ENCODE measurements at regions not wholly inside any gene's neighbourhood (a gene's known extent, or its start where the extent isn't known, plus 50 kb on each side); places are given as distances from the start of the nearest gene placed in this dataset.

DNA sequence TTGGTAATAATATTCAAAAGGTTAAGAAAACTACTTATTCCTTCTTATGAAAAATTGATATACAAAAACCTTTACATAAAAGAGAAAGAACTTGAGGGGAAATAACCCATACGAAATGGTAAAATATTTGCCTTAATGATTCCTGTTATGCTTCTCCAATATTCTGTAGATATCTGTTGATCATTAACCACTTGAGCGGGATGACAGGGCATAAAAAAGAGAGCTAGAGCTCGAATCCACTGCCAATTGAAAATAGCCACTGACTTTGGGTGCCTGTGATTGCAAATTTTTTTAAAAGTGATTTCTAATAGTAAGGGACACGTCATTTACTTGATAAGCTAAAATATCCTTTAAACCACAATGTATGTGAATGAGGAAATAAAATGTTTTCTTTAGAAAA, 188.1 kb downstream of the MOXD1 start:
- Histone ChIP-seq H3K36me3 (no peaks in the 10 kb centered on the region), H3K27me3 (replicated peaks; ENCODE audit: insufficient read depth) (no peaks in the 10 kb centered on the region), H3K27ac (no peak overlapping the region), H3K4me3 (no peak overlapping the region), H3K9me3 (no peaks in the 10 kb centered on the region), H3K4me1 (replicated peaks) (no peaks in the 10 kb centered on the region)
- DNase-seq (ENCODE audit: low spot score) = no peak
- intact Hi-C loops (cut with DNase I) = no loop called here
- TF ChIP-seq POLR2AphosphoS5 (IDR thresholded peaks at IDR 0.05) (no peak), POLR2A (IDR thresholded peaks at IDR 0.05) (no peak)
- TF ChIP-seq, protein P1, sequence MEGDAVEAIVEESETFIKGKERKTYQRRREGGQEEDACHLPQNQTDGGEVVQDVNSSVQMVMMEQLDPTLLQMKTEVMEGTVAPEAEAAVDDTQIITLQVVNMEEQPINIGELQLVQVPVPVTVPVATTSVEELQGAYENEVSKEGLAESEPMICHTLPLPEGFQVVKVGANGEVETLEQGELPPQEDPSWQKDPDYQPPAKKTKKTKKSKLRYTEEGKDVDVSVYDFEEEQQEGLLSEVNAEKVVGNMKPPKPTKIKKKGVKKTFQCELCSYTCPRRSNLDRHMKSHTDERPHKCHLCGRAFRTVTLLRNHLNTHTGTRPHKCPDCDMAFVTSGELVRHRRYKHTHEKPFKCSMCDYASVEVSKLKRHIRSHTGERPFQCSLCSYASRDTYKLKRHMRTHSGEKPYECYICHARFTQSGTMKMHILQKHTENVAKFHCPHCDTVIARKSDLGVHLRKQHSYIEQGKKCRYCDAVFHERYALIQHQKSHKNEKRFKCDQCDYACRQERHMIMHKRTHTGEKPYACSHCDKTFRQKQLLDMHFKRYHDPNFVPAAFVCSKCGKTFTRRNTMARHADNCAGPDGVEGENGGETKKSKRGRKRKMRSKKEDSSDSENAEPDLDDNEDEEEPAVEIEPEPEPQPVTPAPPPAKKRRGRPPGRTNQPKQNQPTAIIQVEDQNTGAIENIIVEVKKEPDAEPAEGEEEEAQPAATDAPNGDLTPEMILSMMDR (IDR thresholded peaks at IDR 0.05) = no peak
- WGBS = 78% methylated on average over 4 of the region's 4 CpGs

DNA sequence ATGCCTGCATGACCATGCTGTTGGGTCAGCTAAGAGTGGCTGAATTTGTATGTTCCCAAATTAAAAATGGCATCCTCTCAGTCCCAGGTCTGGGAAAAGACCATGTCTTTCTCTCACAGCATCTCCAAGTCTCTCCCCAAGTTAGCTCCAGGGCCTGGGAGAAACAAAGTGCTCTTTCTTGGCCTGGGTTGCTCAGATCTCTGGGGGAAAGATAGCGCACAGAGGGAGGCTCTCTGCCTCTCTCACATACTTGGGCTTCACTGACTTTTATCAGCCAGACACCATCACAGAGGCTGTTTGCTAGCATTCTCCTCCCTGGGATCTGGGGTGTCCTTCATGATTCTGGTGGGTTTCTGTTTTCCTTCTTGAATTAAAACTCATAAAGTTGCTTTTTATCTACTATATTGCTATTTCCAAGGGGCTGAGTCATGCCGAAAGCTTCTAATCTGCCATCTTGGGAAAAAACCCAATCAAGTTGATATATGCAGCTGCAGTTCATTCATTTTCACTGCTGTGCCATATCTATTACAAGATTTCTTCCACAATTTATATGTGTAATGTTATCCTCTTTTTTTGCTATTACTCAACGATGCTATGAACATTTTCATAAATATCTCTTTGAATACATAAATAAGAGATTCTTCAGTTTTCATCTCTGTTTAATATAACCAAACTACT, 190.2 kb downstream of the MOXD1 start:
- DNase-seq (ENCODE audit: low spot score) = no peak
- Histone ChIP-seq H3K36me3 (no peaks in the 10 kb centered on the region), H3K4me3 (no peak overlapping the region), H3K27ac (no peak overlapping the region), H3K4me1 (replicated peaks) (no peaks in the 10 kb centered on the region), H3K9me3 (no peaks in the 10 kb centered on the region), H3K27me3 (replicated peaks; ENCODE audit: insufficient read depth) (no peaks in the 10 kb centered on the region)
- intact Hi-C loops (cut with DNase I) = no loop called here
- WGBS = 73% methylated on average over 3 of the region's 3 CpGs
- TF ChIP-seq POLR2AphosphoS5 (IDR thresholded peaks at IDR 0.05) (no peak), POLR2A (IDR thresholded peaks at IDR 0.05) (no peak)
- TF ChIP-seq, protein P1 (IDR thresholded peaks at IDR 0.05) = no peak

DNA sequence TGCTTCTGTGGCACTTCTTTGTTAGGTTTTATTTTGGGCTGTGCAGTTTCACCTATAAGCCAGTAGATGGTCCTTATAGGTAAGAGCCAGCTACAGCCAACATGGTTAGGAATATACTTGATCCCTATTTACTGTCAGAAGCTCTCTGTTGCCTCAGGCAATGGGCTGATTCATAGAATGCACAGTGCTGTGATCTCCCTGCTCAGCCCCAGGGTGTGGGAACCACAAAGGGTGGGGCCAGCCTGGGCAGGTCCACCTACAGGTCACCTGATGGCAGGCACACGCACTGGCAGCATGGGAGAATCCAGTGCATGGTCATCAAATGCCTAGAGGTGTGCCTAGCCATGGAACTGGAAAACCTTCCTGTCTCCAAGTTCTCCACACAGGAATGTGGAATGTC, 191.9 kb downstream of the MOXD1 start:
- no peaks in the 10 kb centered on the region for H3K4me1 ChIP-seq (replicated peaks)
- TF ChIP-seq POLR2A (IDR thresholded peaks at IDR 0.05) (no peak), POLR2AphosphoS5 (IDR thresholded peaks at IDR 0.05) (no peak)
- TF ChIP-seq, protein P1 (IDR thresholded peaks at IDR 0.05) = no peak
- H3K27ac ChIP-seq = no peak overlapping the region
- DNase-seq (ENCODE audit: low spot score) = no peak
- no peaks in the 10 kb centered on the region for H3K36me3 ChIP-seq
- no peaks in the 10 kb centered on the region for H3K9me3 ChIP-seq
- intact Hi-C loops (cut with DNase I) = no loop called here
- no peaks in the 10 kb centered on the region for H3K27me3 ChIP-seq (replicated peaks; ENCODE audit: insufficient read depth)
- 93% methylated on average over 1 of the region's 1 CpG for WGBS
- no peak overlapping the region for H3K4me3 ChIP-seq

DNA sequence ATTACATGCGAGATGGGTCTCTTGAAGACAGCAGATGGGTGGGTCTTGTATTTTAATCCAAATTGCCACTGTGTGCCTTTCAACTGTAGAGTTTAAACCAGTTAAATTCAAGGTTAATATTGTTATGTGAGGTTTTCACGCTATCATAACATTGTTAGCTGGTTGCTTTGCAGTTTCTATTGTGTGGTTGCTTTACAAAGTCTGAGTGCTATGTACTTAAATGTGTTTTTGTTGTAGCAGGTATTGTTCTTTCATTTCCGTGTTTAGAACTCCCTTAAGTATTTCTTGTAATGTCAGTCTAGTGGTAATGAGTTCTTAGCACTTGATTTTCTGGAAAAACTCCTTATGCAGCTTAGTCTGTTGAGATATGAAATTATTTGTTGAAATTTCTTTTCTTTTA, 193.3 kb downstream of the MOXD1 start:
- WGBS = 83% methylated on average over 3 of the region's 3 CpGs
- no peak for TF ChIP-seq POLR2A (IDR thresholded peaks at IDR 0.05)
- TF ChIP-seq POLR2AphosphoS5 (IDR thresholded peaks at IDR 0.05) = no peak
- TF ChIP-seq, protein P1 (IDR thresholded peaks at IDR 0.05) = no peak

DNA sequence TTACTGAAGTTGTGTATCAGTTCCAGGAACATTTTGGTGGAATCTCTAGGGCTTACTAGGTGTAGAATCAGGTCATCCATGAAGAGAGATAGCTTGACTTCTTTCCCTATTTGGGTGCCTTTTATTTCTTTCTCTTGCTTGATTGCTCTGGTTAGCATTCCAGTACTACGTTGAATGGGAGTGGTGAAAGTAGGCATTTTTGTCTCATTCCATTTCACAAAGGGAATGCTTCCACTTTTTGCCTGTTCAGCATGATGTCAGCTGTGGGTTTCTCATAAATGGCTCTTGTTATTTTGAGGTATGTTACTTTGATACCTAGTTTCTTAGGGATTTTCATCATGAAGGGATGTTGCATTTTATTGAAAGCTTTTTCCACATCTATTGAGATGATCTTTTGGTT, 195.3 kb downstream of the MOXD1 start:
- DNase-seq (ENCODE audit: low spot score) = no peak
- H3K27ac ChIP-seq = no peak overlapping the region
- no peaks in the 10 kb centered on the region for H3K4me1 ChIP-seq (replicated peaks)
- H3K36me3 ChIP-seq = no peaks in the 10 kb centered on the region
- H3K9me3 ChIP-seq = no peaks in the 10 kb centered on the region
- WGBS = 59% methylated on average over 1 of the region's 1 CpG
- TF ChIP-seq, protein P1 (IDR thresholded peaks at IDR 0.05) = no peak
- TF ChIP-seq POLR2A (IDR thresholded peaks at IDR 0.05) = no peak
- no peak for TF ChIP-seq POLR2AphosphoS5 (IDR thresholded peaks at IDR 0.05)
- intact Hi-C loops (cut with DNase I) = no loop called here
- H3K27me3 ChIP-seq (replicated peaks; ENCODE audit: insufficient read depth) = no peaks in the 10 kb centered on the region
- H3K4me3 ChIP-seq = no peak overlapping the region

More for the DNA sequence above, 193.3 kb downstream of the MOXD1 start:
- no peaks in the 10 kb centered on the region for H3K9me3 ChIP-seq
- H3K36me3 ChIP-seq = no peaks in the 10 kb centered on the region
- DNase-seq (ENCODE audit: low spot score) = no peak
- no peak overlapping the region for H3K4me3 ChIP-seq
- no peak overlapping the region for H3K27ac ChIP-seq
- H3K27me3 ChIP-seq (replicated peaks; ENCODE audit: insufficient read depth) = no peaks in the 10 kb centered on the region
- no peaks in the 10 kb centered on the region for H3K4me1 ChIP-seq (replicated peaks)
- intact Hi-C loops (cut with DNase I) = no loop called here

Data from prostate gland (tissue), 2 donors.